Parathyroid adenoma (tissue), 2 donors: ENCODE measurements at regions not wholly inside any gene's neighbourhood (a gene's known extent, or its start where the extent isn't known, plus 50 kb on each side); places are given as distances from the start of the nearest gene placed in this dataset.

ENCODE experiments used
- H2AFZ ChIP-seq: fragments of 300-600 bp; sonication (generic); one replicate; pipeline ENCODE4 v1.7.0; 2017; ENCODE audit warnings: antibody characterized with exemption, mild to moderate bottlenecking
- H3K27ac ChIP-seq: fragments of 300-600 bp; sonication (generic); one replicate; pipeline ENCODE4 v1.7.0; 2017
- H3K27me3 ChIP-seq: fragments of 300-600 bp; sonication (generic); one replicate; pipeline ENCODE4 v1.7.0; 2017; ENCODE audit warnings: low read length; ENCODE audit not compliant: control insufficient read depth, insufficient read depth
- H3K36me3 ChIP-seq: fragments of 300-600 bp; sonication (generic); one replicate; pipeline ENCODE4 v1.7.0; 2017; ENCODE audit warnings: low read length; ENCODE audit not compliant: control insufficient read depth, insufficient read depth
- H3K4me1 ChIP-seq: fragments of 300-600 bp; sonication (generic); one replicate; pipeline ENCODE4 v1.7.0; 2017; ENCODE audit warnings: control low read depth
- H3K4me2 ChIP-seq: fragments of 300-600 bp; sonication (generic); one replicate; pipeline ENCODE4 v1.7.0; 2017; ENCODE audit warnings: low read length
- H3K4me3 ChIP-seq: fragments of 300-600 bp; sonication (generic); one replicate; pipeline ENCODE4 v1.7.0; 2017; ENCODE audit warnings: low read depth, low read length
- H3K79me2 ChIP-seq: fragments of 300-600 bp; sonication (generic); one replicate; pipeline ENCODE4 v1.7.0; 2017; ENCODE audit warnings: control low read depth
- H3K9ac ChIP-seq: fragments of 300-600 bp; sonication (generic); one replicate; pipeline ENCODE4 v1.7.0; 2017; ENCODE audit warnings: mild to moderate bottlenecking
- H3K9me3 ChIP-seq: fragments of 300-600 bp; sonication (generic); one replicate; pipeline ENCODE4 v1.7.0; 2017; ENCODE audit warnings: low read length; ENCODE audit not compliant: control insufficient read depth
- TF ChIP-seq, protein P1 (sequence below): fragments of 300-600 bp; sonication (generic); IDR thresholded peaks from one replicate; pipeline ENCODE4 v1.7.0; 2017; ENCODE audit warnings: antibody characterized with exemption, mild to moderate bottlenecking
- donor health status: primary hyperparathyroidism.

- Histone ChIP-seq H3K27ac (no peak overlapping the region), H2AFZ (no peak overlapping the region), H3K4me2 (no peak overlapping the region), H3K9me3 (no peaks in the 10 kb centered on the region), H3K36me3 (no peaks in the 10 kb centered on the region), H3K9ac (no peak overlapping the region), H3K4me1 (no peaks in the 10 kb centered on the region), H3K79me2 (no peaks in the 10 kb centered on the region), H3K27me3 (no peaks in the 10 kb centered on the region), H3K4me3 (no peak overlapping the region)
- TF ChIP-seq, protein P1, sequence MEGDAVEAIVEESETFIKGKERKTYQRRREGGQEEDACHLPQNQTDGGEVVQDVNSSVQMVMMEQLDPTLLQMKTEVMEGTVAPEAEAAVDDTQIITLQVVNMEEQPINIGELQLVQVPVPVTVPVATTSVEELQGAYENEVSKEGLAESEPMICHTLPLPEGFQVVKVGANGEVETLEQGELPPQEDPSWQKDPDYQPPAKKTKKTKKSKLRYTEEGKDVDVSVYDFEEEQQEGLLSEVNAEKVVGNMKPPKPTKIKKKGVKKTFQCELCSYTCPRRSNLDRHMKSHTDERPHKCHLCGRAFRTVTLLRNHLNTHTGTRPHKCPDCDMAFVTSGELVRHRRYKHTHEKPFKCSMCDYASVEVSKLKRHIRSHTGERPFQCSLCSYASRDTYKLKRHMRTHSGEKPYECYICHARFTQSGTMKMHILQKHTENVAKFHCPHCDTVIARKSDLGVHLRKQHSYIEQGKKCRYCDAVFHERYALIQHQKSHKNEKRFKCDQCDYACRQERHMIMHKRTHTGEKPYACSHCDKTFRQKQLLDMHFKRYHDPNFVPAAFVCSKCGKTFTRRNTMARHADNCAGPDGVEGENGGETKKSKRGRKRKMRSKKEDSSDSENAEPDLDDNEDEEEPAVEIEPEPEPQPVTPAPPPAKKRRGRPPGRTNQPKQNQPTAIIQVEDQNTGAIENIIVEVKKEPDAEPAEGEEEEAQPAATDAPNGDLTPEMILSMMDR, result no peak
Measured at GRCh38 chr9:13957089-13957488, 356.9 kb downstream of the NFIB start.

DNA sequence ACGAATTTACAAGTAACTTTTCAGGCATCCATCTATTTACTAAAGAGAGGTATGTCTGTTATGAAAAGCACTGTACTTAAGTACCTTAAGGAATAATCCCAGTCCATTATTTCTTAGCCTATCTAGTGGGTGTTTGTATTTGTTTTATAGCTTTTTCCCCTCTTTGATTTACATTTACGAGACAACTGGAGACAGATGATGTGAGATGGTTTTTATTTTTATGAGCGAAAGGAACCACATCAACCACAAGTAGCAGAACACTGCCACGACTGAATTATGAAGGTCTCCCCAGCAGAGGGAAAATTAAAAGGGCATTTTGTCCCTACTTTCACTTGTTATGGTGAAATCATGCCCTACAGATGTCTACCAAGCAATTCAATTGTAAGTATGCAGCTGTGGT is 357.8 kb downstream of the NFIB start:
- no peaks in the 10 kb centered on the region for H3K4me1 ChIP-seq
- no peak overlapping the region for H3K4me2 ChIP-seq
- H3K27ac ChIP-seq, result no peak overlapping the region
- no peak overlapping the region for H3K4me3 ChIP-seq
- H3K79me2 ChIP-seq, result no peaks in the 10 kb centered on the region
- H3K36me3 ChIP-seq, result no peaks in the 10 kb centered on the region
- no peaks in the 10 kb centered on the region for H3K9me3 ChIP-seq
- TF ChIP-seq, protein P1, result no peak
- H3K27me3 ChIP-seq, result no peaks in the 10 kb centered on the region
- no peak overlapping the region for H3K9ac ChIP-seq
- H2AFZ ChIP-seq, result no peak overlapping the region

DNA sequence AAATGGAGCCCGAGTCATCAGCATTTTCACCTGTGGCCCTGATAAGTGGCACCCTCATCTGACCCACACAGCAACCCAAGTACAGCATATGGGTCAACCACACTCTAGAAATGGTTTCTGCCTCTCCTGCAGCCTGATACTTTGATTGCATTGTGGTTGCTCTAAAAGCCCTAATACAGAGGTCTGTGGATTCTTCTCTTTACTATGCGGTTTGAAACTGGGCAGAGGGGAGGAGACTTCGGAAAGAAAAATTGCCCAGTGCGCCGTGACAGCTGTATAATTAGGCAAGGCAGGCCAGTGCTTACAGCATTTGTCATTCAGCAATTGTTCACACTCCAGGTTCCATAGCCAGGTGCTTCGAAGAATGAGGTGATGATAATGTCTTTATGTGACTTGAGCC is 361.0 kb downstream of the NFIB start:
- Histone ChIP-seq H3K4me1 (no peaks in the 10 kb centered on the region), H3K79me2 (no peaks in the 10 kb centered on the region), H3K27ac (no peak overlapping the region), H3K9ac (no peak overlapping the region), H3K4me3 (no peak overlapping the region), H3K9me3 (no peaks in the 10 kb centered on the region), H3K4me2 (no peak overlapping the region), H3K36me3 (no peaks in the 10 kb centered on the region), H2AFZ (no peak overlapping the region), H3K27me3 (no peaks in the 10 kb centered on the region)
- TF ChIP-seq, protein P1, result no peak

DNA sequence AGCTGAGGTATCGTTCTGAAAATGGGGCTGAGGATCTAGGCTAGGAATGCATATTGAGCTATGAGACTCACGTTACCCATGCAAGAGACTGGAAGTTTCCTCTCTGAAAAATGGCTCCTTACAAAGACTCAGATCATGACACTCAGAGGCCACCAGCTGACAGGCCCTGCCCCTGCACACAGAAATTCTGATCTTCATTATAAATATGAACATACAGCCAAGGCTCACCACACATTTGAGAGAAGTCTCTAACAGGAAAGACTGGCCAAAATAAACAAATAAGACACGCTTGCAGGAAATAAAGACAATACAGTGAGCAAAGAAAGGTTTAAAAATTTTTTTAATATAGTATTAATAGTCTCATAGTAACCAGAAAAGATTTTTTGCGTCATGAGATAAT is 365.9 kb downstream of the NFIB start:
- Histone ChIP-seq H3K4me3 (no peak overlapping the region), H3K4me2 (no peak overlapping the region), H3K36me3 (no peaks in the 10 kb centered on the region), H3K9me3 (no peaks in the 10 kb centered on the region), H2AFZ (no peak overlapping the region), H3K4me1 (no peaks in the 10 kb centered on the region), H3K27ac (no peak overlapping the region), H3K27me3 (no peaks in the 10 kb centered on the region), H3K79me2 (no peaks in the 10 kb centered on the region), H3K9ac (no peak overlapping the region)
- TF ChIP-seq, protein P1, result no peak

GRCh38 chr9:13943176-13943575 is 370.8 kb downstream of the NFIB start:
- H3K4me1 ChIP-seq, result no peaks in the 10 kb centered on the region
- no peak overlapping the region for H2AFZ ChIP-seq
- H3K27me3 ChIP-seq, result no peaks in the 10 kb centered on the region
- H3K9me3 ChIP-seq, result no peaks in the 10 kb centered on the region
- H3K9ac ChIP-seq, result no peak overlapping the region
- H3K79me2 ChIP-seq, result no peaks in the 10 kb centered on the region
- H3K4me3 ChIP-seq, result no peak overlapping the region
- H3K4me2 ChIP-seq, result no peak overlapping the region
- TF ChIP-seq, protein P1, result no peak
- no peak overlapping the region for H3K27ac ChIP-seq
- H3K36me3 ChIP-seq, result no peaks in the 10 kb centered on the region
